HepG2 (cell line): ENCODE measurements at regions not wholly inside any gene's neighbourhood (a gene's known extent, or its start where the extent isn't known, plus 50 kb on each side); places are given as distances from the start of the nearest gene placed in this dataset.
A peak's percentile ranks its signal among the peaks of the same experiment; 100 is the strongest.

Experiments used
- CC2D1A ChIP-seq: sonication (generic); formaldehyde crosslinking; IDR thresholded peaks from 2 replicates; pipeline ENCODE4 v1.8.1; 2023; ENCODE audit warnings: mild to moderate bottlenecking, missing genetic modification reagents
- FOSL2 ChIP-seq: sonication (generic); formaldehyde crosslinking; IDR thresholded peaks from 2 replicates; pipeline ENCODE4 v1.4.0; 2020; ENCODE audit warnings: missing genetic modification reagents
- GZF1 ChIP-seq: sonication (generic); formaldehyde crosslinking; IDR thresholded peaks from 2 replicates; pipeline ENCODE4 v1.5.1; 2020; ENCODE audit warnings: mild to moderate bottlenecking, missing genetic modification reagents
- HMGXB3 ChIP-seq: sonication (generic); formaldehyde crosslinking; IDR thresholded peaks from 2 replicates; pipeline ENCODE4 v1.4.0; 2020; ENCODE audit warnings: missing genetic modification reagents, borderline replicate concordance
- HOXA9 ChIP-seq: sonication (generic); formaldehyde crosslinking; IDR thresholded peaks from 2 replicates; pipeline ENCODE4 v1.8.1; 2022; ENCODE audit warnings: missing genetic modification reagents, mild to moderate bottlenecking, moderate library complexity, borderline replicate concordance
- KDM5A ChIP-seq: fragments of 200-600 bp; sonication (generic); IDR thresholded peaks from 2 replicates; pipeline ENCODE4 v1.7.0; 2018; ENCODE audit warnings: antibody characterized with exemption, mild to moderate bottlenecking, low read length, borderline replicate concordance
- NAIF1 ChIP-seq: sonication (generic); formaldehyde crosslinking; IDR thresholded peaks from 2 replicates; pipeline ENCODE4 v1.5.0; 2020; ENCODE audit warnings: mild to moderate bottlenecking, missing genetic modification reagents, borderline replicate concordance
- PRDM10 ChIP-seq: sonication (generic); formaldehyde crosslinking; IDR thresholded peaks from 2 replicates; pipeline ENCODE4 v1.4.0; 2020; ENCODE audit warnings: low read depth, missing genetic modification reagents
- RBAK ChIP-seq: sonication (generic); formaldehyde crosslinking; IDR thresholded peaks from 2 replicates; pipeline ENCODE4 v1.5.1; 2020; ENCODE audit warnings: mild to moderate bottlenecking, missing genetic modification reagents
- RORA ChIP-seq: sonication (generic); formaldehyde crosslinking; IDR thresholded peaks from 2 replicates; pipeline ENCODE4 v1.5.0; 2020; ENCODE audit warnings: mild to moderate bottlenecking, missing genetic modification reagents, moderate library complexity
- TEAD2 ChIP-seq: sonication (generic); formaldehyde crosslinking; IDR thresholded peaks from 2 replicates; pipeline ENCODE4 v1.9.0; 2021; ENCODE audit warnings: missing genetic modification reagents
- TERF1 ChIP-seq: sonication (generic); formaldehyde crosslinking; IDR thresholded peaks from 2 replicates; pipeline ENCODE4 v1.8.0; 2022; ENCODE audit warnings: mild to moderate bottlenecking, missing genetic modification reagents, moderate library complexity
- WIZ ChIP-seq: sonication (generic); formaldehyde crosslinking; IDR thresholded peaks from 2 replicates; pipeline ENCODE4 v1.5.1; 2020; ENCODE audit warnings: mild to moderate bottlenecking, missing genetic modification reagents
- ZFP90 ChIP-seq: sonication (generic); formaldehyde crosslinking; IDR thresholded peaks from 2 replicates; pipeline ENCODE4 v1.8.0; 2022; ENCODE audit warnings: missing genetic modification reagents, mild to moderate bottlenecking, inconsistent platforms, borderline replicate concordance
- ZNF18 ChIP-seq: sonication (generic); formaldehyde crosslinking; IDR thresholded peaks from 2 replicates; pipeline ENCODE4 v1.8.0; 2022; ENCODE audit warnings: mild to moderate bottlenecking, missing genetic modification reagents; ENCODE audit not compliant: insufficient replicate concordance
- ZNF234 ChIP-seq: sonication (generic); formaldehyde crosslinking; conservative IDR thresholded peaks from 2 replicates; pipeline ENCODE4 v1.5.1; 2020; ENCODE audit warnings: mild to moderate bottlenecking, missing genetic modification reagents
- ZNF546 ChIP-seq: sonication (generic); formaldehyde crosslinking; conservative IDR thresholded peaks from 2 replicates; pipeline ENCODE4 v1.8.1; 2023; ENCODE audit warnings: mild to moderate bottlenecking, missing genetic modification reagents

- TF ChIP-seq GZF1 (CRISPR knock-in tag) (0 out of 2 replicates have a peak, but pooled peaks have one; percentile 11), TERF1 (CRISPR knock-in tag) (no peak), HMGXB3 (peak; percentile 71; the same call in 1 of the 2 replicates), HOXA9 (CRISPR knock-in tag) (peak; percentile 46; the same call in 1 of the 2 replicates), ZNF234 (CRISPR knock-in tag) (peak; percentile 72; the same call in 1 of the 2 replicates), ZNF18 (CRISPR knock-in tag) (peak; percentile 99), RORA (CRISPR knock-in tag) (no peak; the same call in 1 of the 2 replicates), ZNF546 (CRISPR knock-in tag) (0 out of 2 replicates have a peak, but pooled peaks have one; percentile 32), TEAD2 (no peak; the same call in 1 of the 2 replicates), RBAK (CRISPR knock-in tag) (0 out of 2 replicates have a peak, but pooled peaks have one; percentile 16), PRDM10 (CRISPR knock-in tag) (0 out of 2 replicates have a peak, but pooled peaks have one; percentile 5), FOSL2 (CRISPR knock-in tag) (peak; percentile 96), KDM5A (no peak; the same call in 1 of the 2 replicates), ZFP90 (peak; percentile 35), NAIF1 (CRISPR knock-in tag) (peak; percentile 81; the same call in 1 of the 2 replicates), WIZ (CRISPR knock-in tag) (no peak; the same call in none of the 2 replicates), CC2D1A (CRISPR knock-in tag) (0 out of 2 replicates have a peak, but pooled peaks have one; percentile 84)
Observed at GRCh38 chr20:50305636-50306477, 115.2 kb downstream of the CEBPB start (continued).
